ENCODE measurements at regions not wholly inside any gene's neighbourhood (a gene's known extent, or its start where the extent isn't known, plus 50 kb on each side); places are given as distances from the start of the nearest gene placed in this dataset.

- ChIA-PET POLR2A (no interaction called here), CTCF (interaction anchor here (0.9 to 4.4 kb wide), 8 partner anchors 13 to 654 kb away, joined by 3 to 34 read pairs (median 6); no protein-coding TSS in a partner anchor)
- no peak for DNase-seq (ENCODE audit: extremely low spot score)
- TF ChIP-seq CTCF (IDR thresholded peaks at IDR 0.05; ENCODE audit: control extremely low read depth, extremely low read depth, low read depth, missing control alignments), result no peak
Observed at GRCh38 chr1:181169281-181169865, 80.9 kb downstream of the IER5 start.

- TF ChIP-seq CTCF (IDR thresholded peaks at IDR 0.05; ENCODE audit: control extremely low read depth, extremely low read depth, low read depth, missing control alignments), result no peak
- DNase-seq (ENCODE audit: extremely low spot score), result no peak
- ChIA-PET CTCF (interaction anchor here (1.2 to 4.1 kb wide), 4 partner anchors 15 to 288 kb away, joined by 4 to 20 read pairs (median 10); no protein-coding TSS in a partner anchor), POLR2A (no interaction called here)
Observed at GRCh38 chr1:181170194-181170593, 81.7 kb downstream of the IER5 start.

DNA sequence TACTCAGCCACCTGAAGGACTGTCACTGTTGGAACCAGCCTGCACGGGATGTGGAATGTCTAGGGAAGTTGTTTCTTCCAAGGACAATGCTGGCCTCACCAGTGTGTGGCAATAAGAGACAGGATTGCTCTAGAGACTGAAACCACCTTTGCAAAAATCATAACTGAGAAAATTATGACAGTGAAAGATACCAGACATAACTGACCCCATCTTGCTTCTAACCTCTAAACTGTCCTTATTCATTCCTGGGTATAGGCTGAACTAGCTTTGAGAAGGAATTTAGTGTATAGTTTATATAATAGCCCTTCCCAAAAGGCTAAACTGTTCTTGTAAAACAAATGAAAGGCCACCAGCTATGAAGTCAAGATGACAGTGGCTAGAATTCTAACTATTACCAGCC, 83.6 kb downstream of the IER5 start:
- no peak for TF ChIP-seq CTCF (IDR thresholded peaks at IDR 0.05; ENCODE audit: control extremely low read depth, extremely low read depth, low read depth, missing control alignments)
- POLR2A ChIA-PET, result no interaction called here
- CTCF ChIA-PET, result interaction anchor here (1.1 to 4.1 kb wide), 3 partner anchors 19 to 81 kb away, joined by 3 to 14 read pairs (median 3); no protein-coding TSS in a partner anchor
- DNase-seq (ENCODE audit: extremely low spot score), result no peak

GRCh38 chr1:181173761-181174447, 85.4 kb downstream of the IER5 start:
- ChIA-PET POLR2A (no interaction called here), CTCF (interaction anchor here (1.0 to 1.8 kb wide), 6 partner anchors 10 to 907 kb away, joined by 3 to 6 read pairs (median 3); no protein-coding TSS in a partner anchor)
- no peak for DNase-seq (ENCODE audit: extremely low spot score)
- TF ChIP-seq CTCF (IDR thresholded peaks at IDR 0.05; ENCODE audit: control extremely low read depth, extremely low read depth, low read depth, missing control alignments), result no peak

DNA sequence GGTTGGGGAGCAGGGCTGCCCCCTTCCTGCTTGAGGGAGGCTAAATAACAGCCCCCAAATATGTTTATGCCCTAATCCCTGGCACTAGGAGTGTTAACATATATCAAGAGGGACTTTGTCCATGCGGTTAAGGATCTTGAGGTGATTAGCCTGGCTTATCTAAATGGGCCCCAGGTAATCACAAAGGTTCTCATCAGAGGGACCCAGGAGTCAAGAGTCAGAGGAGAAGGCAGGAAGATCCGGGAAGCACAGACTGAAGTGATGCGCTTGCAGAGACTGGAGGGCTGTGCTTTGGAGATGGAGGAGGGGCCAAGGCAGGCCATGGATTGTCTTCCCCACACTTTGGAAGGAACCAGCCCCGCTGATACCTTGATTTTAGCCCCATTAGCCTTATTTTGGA, 86.4 kb downstream of the IER5 start:
- no peak for TF ChIP-seq CTCF (IDR thresholded peaks at IDR 0.05; ENCODE audit: control extremely low read depth, extremely low read depth, low read depth, missing control alignments)
- ChIA-PET POLR2A (no interaction called here), CTCF (interaction anchor here (1.7 to 1.8 kb wide), 2 partner anchors 11 to 15 kb away, joined by 5 to 6 read pairs; no protein-coding TSS in a partner anchor)
- no peak for DNase-seq (ENCODE audit: extremely low spot score)

DNA sequence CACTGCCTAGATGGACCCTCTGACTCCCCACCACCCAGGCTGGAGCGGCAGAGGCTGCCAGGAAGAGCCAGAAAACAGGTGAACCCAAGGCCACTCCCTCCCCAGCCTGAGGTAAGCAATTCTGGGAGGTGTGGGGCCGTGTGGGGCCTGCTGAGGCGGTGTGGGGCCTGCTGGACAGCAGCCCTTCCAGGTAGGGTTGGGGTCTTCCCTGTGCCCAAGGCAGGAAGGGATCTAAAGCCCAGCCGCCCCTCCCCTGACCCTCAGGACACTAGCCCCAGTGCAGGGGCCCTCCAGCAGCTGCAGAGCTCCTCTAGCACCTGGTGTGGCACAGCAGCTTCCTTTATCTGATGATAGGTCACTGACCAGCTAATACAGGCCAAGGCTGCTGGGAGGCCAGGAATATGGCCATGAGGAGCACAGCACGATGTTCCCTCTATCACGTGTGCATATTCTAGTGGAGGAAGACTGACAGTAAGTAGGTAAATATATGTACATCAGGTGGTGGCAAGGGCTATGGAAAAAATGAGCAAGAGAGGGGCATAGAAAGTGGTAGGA, 86.9 kb downstream of the IER5 start:
- TF ChIP-seq CTCF (IDR thresholded peaks at IDR 0.05; ENCODE audit: control extremely low read depth, extremely low read depth, low read depth, missing control alignments), result no peak
- ChIA-PET CTCF (interaction anchor here (1.3 to 2.5 kb wide), 3 partner anchors 9 to 14 kb away, joined by 3 to 9 read pairs (median 5); no protein-coding TSS in a partner anchor), POLR2A (no interaction called here)
- DNase-seq (ENCODE audit: extremely low spot score), result no peak
